ENCODE measurements at regions not wholly inside any gene's neighbourhood (a gene's known extent, or its start where the extent isn't known, plus 50 kb on each side); places are given as distances from the start of the nearest gene placed in this dataset.

- Histone ChIP-seq H3K36me3 (no peaks in the 10 kb centered on the region), H3K27me3 (ENCODE audit: low read depth) (no peaks in the 10 kb centered on the region), H3K27ac (no peak overlapping the region), H3K9me3 (no peaks in the 10 kb centered on the region), H3K4me3 (no peak overlapping the region), H3K4me1 (no peaks in the 10 kb centered on the region)
- ATAC-seq (no peak), DNase-seq (no peak)
- intact Hi-C loops (cut with DNase I) = no loop called here
- no peak for TF ChIP-seq CTCF (IDR thresholded peaks at IDR 0.05)
Measured at GRCh38 chr18:59822612-59823550, 76.9 kb upstream of the PMAIP1 start.

GRCh38 chr18:59821983-59822382 lies 77.8 kb upstream of the PMAIP1 start:
- ATAC-seq = no peak
- TF ChIP-seq CTCF (IDR thresholded peaks at IDR 0.05) = no peak
- no peaks in the 10 kb centered on the region for H3K9me3 ChIP-seq
- no peak for DNase-seq
- no peaks in the 10 kb centered on the region for H3K36me3 ChIP-seq
- H3K27me3 ChIP-seq (ENCODE audit: low read depth) = no peaks in the 10 kb centered on the region
- no peaks in the 10 kb centered on the region for H3K4me1 ChIP-seq
- intact Hi-C loops (cut with DNase I) = no loop called here
- H3K27ac ChIP-seq = no peak overlapping the region
- H3K4me3 ChIP-seq = no peak overlapping the region

GRCh38 chr18:59820663-59821062 lies 79.1 kb upstream of the PMAIP1 start:
- ATAC-seq = no peak
- intact Hi-C loops (cut with DNase I) = no loop called here
- no peaks in the 10 kb centered on the region for H3K4me1 ChIP-seq
- H3K36me3 ChIP-seq = no peaks in the 10 kb centered on the region
- no peak for TF ChIP-seq CTCF (IDR thresholded peaks at IDR 0.05)
- no peak overlapping the region for H3K27ac ChIP-seq
- DNase-seq = no peak
- H3K9me3 ChIP-seq = no peaks in the 10 kb centered on the region
- no peak overlapping the region for H3K4me3 ChIP-seq
- no peaks in the 10 kb centered on the region for H3K27me3 ChIP-seq (ENCODE audit: low read depth)

- TF ChIP-seq CTCF (IDR thresholded peaks at IDR 0.05) = no peak
- no peak overlapping the region for H3K4me3 ChIP-seq
- no peaks in the 10 kb centered on the region for H3K4me1 ChIP-seq
- no peak for DNase-seq
- no peaks in the 10 kb centered on the region for H3K27me3 ChIP-seq (ENCODE audit: low read depth)
- intact Hi-C loops (cut with DNase I) = no loop called here
- H3K27ac ChIP-seq = no peak overlapping the region
- ATAC-seq = no peak
- H3K36me3 ChIP-seq = no peaks in the 10 kb centered on the region
- H3K9me3 ChIP-seq = no peaks in the 10 kb centered on the region
Measured at GRCh38 chr18:59818769-59819168, 81.0 kb upstream of the PMAIP1 start.

- Histone ChIP-seq H3K27ac (no peak overlapping the region), H3K4me1 (no peaks in the 10 kb centered on the region), H3K9me3 (no peaks in the 10 kb centered on the region), H3K27me3 (ENCODE audit: low read depth) (no peaks in the 10 kb centered on the region), H3K36me3 (no peaks in the 10 kb centered on the region), H3K4me3 (no peak overlapping the region)
- TF ChIP-seq CTCF (IDR thresholded peaks at IDR 0.05) = no peak
- intact Hi-C loops (cut with DNase I) = no loop called here
- no peak for ATAC-seq
- no peak for DNase-seq
Measured at GRCh38 chr18:59814891-59815290, 84.9 kb upstream of the PMAIP1 start.
